Liver (tissue), 3 donors: ENCODE measurements at regions not wholly inside any gene's neighbourhood (a gene's known extent, or its start where the extent isn't known, plus 50 kb on each side); places are given as distances from the start of the nearest gene placed in this dataset.

Experiments
- TAF1 ChIP-seq: conservative IDR thresholded peaks from 2 replicates; pipeline ENCODE4 v1.6.1; 2016; ENCODE audit warnings: antibody characterized with exemption, mild to moderate bottlenecking
- TF ChIP-seq, protein P1 (sequence below): fragments of 150-350 bp; IDR thresholded peaks from 2 replicates; pipeline ENCODE4 v1.5.1; 2017; ENCODE audit warnings: improper control_type of control experiment, low read depth, low read length; ENCODE audit not compliant: missing input control
- donor health status: healthy.
- donor health status: healthy.

DNA sequence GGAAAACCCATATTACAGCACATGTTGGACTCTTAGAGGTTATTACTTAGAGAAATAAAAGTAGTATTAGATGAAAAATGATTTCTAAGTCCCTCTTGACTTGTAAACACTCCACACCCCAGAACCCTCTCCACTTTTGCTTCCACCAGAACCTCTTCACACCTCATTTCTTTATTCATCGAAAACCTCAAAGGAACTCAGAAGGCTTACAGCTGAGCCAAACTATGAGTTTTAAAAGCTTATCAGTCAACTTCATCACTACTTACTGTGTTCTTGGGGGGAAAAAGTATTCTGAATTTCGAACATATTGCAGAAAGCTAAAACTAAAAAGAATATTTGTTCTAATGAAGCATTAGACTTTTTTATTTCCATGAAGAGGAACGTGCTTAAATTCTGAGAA is 547.8 kb upstream of the STEAP1 start:
- no peak for TF ChIP-seq TAF1
- TF ChIP-seq, protein P1, sequence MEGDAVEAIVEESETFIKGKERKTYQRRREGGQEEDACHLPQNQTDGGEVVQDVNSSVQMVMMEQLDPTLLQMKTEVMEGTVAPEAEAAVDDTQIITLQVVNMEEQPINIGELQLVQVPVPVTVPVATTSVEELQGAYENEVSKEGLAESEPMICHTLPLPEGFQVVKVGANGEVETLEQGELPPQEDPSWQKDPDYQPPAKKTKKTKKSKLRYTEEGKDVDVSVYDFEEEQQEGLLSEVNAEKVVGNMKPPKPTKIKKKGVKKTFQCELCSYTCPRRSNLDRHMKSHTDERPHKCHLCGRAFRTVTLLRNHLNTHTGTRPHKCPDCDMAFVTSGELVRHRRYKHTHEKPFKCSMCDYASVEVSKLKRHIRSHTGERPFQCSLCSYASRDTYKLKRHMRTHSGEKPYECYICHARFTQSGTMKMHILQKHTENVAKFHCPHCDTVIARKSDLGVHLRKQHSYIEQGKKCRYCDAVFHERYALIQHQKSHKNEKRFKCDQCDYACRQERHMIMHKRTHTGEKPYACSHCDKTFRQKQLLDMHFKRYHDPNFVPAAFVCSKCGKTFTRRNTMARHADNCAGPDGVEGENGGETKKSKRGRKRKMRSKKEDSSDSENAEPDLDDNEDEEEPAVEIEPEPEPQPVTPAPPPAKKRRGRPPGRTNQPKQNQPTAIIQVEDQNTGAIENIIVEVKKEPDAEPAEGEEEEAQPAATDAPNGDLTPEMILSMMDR = no peak
